H1 (cell line): ENCODE measurements at regions not wholly inside any gene's neighbourhood (a gene's known extent, or its start where the extent isn't known, plus 50 kb on each side); places are given as distances from the start of the nearest gene placed in this dataset.

Experiments
- CTCF ChIA-PET: fragments of 300-600 bp; sonication (Branson Sonifier 250); formaldehyde crosslinking; loops from one replicate; lab custom pipeline; 2021; ENCODE audit not compliant: partially characterized antibody; lab: Charles Lee
- POLR2A ChIA-PET: fragments of 300-600 bp; sonication (Branson Sonifier 250); formaldehyde crosslinking; loops from one replicate; lab custom pipeline; 2021; ENCODE audit warnings: inconsistent platforms; ENCODE audit not compliant: partially characterized antibody; lab: Charles Lee
- DNase-seq, 2 experiments: peaks; one replicate each; pipeline versions ENCODE4 v3.0.0 to v3.0.0-alpha.2; 2010 to 2022; ENCODE audit warnings: low spot score in 2 of 2, low read depth in 1 of 2, mixed read lengths in 1 of 2
- FAIRE-seq: peaks from 2 replicates; lab custom pipeline; 2011; peaks lifted over from hg19 to GRCh38; lab: Jason Lieb, UNC
- H2AFZ ChIP-seq: 2 replicates; pipeline ENCODE4 v1.8.1; 2012; ENCODE audit warnings: low read length, inconsistent platforms
- H2AK5ac ChIP-seq: 2 replicates; pipeline ENCODE4 v1.6.1; 2013; ENCODE audit warnings: low read depth, low read length
- H2BK120ac ChIP-seq: replicated peaks from 2 replicates; pipeline ENCODE3; 2013; ENCODE audit warnings: low read depth, low read length, inconsistent platforms
- H2BK12ac ChIP-seq: 2 replicates; pipeline ENCODE4 v1.6.1; 2013; ENCODE audit warnings: low read depth, low read length
- H2BK15ac ChIP-seq: 2 replicates; pipeline ENCODE4 v1.6.1; 2013; ENCODE audit warnings: low read length
- H2BK20ac ChIP-seq: 2 replicates; pipeline ENCODE4 v1.6.1; 2013; ENCODE audit warnings: low read length
- H2BK5ac ChIP-seq: 2 replicates; pipeline ENCODE4 v1.6.1; 2013; ENCODE audit warnings: low read depth, low read length
- H3K14ac ChIP-seq: 2 replicates; pipeline ENCODE4 v1.6.1; 2013; ENCODE audit warnings: inconsistent platforms; ENCODE audit not compliant: insufficient read length
- H3K18ac ChIP-seq: 2 replicates; pipeline ENCODE4 v1.6.1; 2013; ENCODE audit warnings: low read length; ENCODE audit errors: extremely low read depth
- H3K23ac ChIP-seq: 2 replicates; pipeline ENCODE4 v1.6.1; 2013; ENCODE audit warnings: inconsistent platforms; ENCODE audit not compliant: insufficient read length
- H3K23me2 ChIP-seq: 2 replicates; pipeline ENCODE4 v1.6.1; 2013; ENCODE audit warnings: low read depth, low read length
- H3K27ac ChIP-seq: 2 replicates; pipeline ENCODE4 v1.6.1; 2011; ENCODE audit warnings: low read depth, low read length, inconsistent platforms
- H3K27me3 ChIP-seq, 4 experiments: replicated peaks in 1 of 4; 1 replicate in 1 of 4; 2 replicates in 3 of 4; pipeline versions ENCODE4 v1.6.1 to v1.8.1; 2011 to 2013; ENCODE audit warnings: low read length in 3 of 4, mild to moderate bottlenecking in 3 of 4, inconsistent platforms in 2 of 4, mixed read lengths in 2 of 4, moderate library complexity in 1 of 4; ENCODE audit not compliant: control insufficient read depth in 3 of 4, insufficient read depth in 3 of 4; ENCODE audit errors: extremely low read depth in 1 of 4
- H3K36me3 ChIP-seq, 4 experiments: 2 replicates each; pipeline versions ENCODE4 v1.6.1 to v1.8.1; 2011 to 2013; ENCODE audit warnings: mild to moderate bottlenecking in 4 of 4, low read length in 3 of 4, moderate library complexity in 2 of 4, control low read depth in 1 of 4, inconsistent platforms in 1 of 4; ENCODE audit not compliant: insufficient read depth in 4 of 4, control insufficient read depth in 2 of 4
- H3K4ac ChIP-seq: replicated peaks from 2 replicates; pipeline ENCODE3; 2013; ENCODE audit warnings: low read length, low read depth, mixed read lengths, inconsistent platforms; ENCODE audit not compliant: insufficient read length
- H3K4me1 ChIP-seq, 4 experiments: replicated peaks in 1 of 4; 1 replicate in 1 of 4; 2 replicates in 3 of 4; pipeline versions ENCODE4 v1.6.1 to v1.8.1; 2011 to 2013; ENCODE audit warnings: low read length in 3 of 4, inconsistent platforms in 2 of 4, mixed read lengths in 1 of 4; ENCODE audit not compliant: insufficient read depth in 4 of 4, control insufficient read depth in 3 of 4
- H3K4me2 ChIP-seq, 2 experiments: 2 replicates each; pipeline versions ENCODE4 v1.6.1 to v1.8.1; 2011 to 2013; ENCODE audit warnings: low read depth in 2 of 2, low read length in 2 of 2, control low read depth in 1 of 2, inconsistent platforms in 1 of 2, mild to moderate bottlenecking in 1 of 2; ENCODE audit not compliant: insufficient read depth in 1 of 2
- H3K4me3 ChIP-seq, 4 experiments: fragments of 200-600, 300-600 bp in 1 of 4; sonication (generic), shearing (Covaris generic), sonication (Bioruptor Twin) in 1 of 4; 2 replicates each; pipeline versions ENCODE4 v1.5.1 to v1.8.1; 2011 to 2016; ENCODE audit warnings: low read length in 4 of 4, low read depth in 3 of 4, control low read depth in 2 of 4, inconsistent platforms in 2 of 4, mild to moderate bottlenecking in 2 of 4, mixed read lengths in 1 of 4, moderate library complexity in 1 of 4; ENCODE audit not compliant: insufficient read depth in 2 of 4; ENCODE audit errors: extremely low read depth in 1 of 4
- H3K56ac ChIP-seq: replicated peaks from 2 replicates; pipeline ENCODE3; 2013; ENCODE audit warnings: low read depth, mild to moderate bottlenecking, mixed read lengths, low read length, inconsistent platforms; ENCODE audit not compliant: insufficient read length
- H3K79me1 ChIP-seq: 2 replicates; pipeline ENCODE4 v1.6.1; 2013; ENCODE audit warnings: low read depth, low read length, control low read depth
- H3K79me2 ChIP-seq, 2 experiments: 2 replicates each; pipeline versions ENCODE4 v1.6.1 to v1.8.1; 2012 to 2013; ENCODE audit warnings: low read length in 2 of 2, mild to moderate bottlenecking in 2 of 2, inconsistent platforms in 1 of 2; ENCODE audit not compliant: insufficient read depth in 2 of 2, control insufficient read depth in 1 of 2
- H3K9ac ChIP-seq, 4 experiments: replicated peaks in 1 of 4; 1 replicate in 1 of 4; 2 replicates in 3 of 4; pipeline versions ENCODE4 v1.6.1 to v1.8.1; 2011 to 2013; ENCODE audit warnings: low read depth in 3 of 4, low read length in 3 of 4, control low read depth in 2 of 4, mild to moderate bottlenecking in 2 of 4, moderate library complexity in 2 of 4, inconsistent platforms in 1 of 4; ENCODE audit errors: extremely low read depth in 1 of 4
- H3K9me3 ChIP-seq, 2 experiments: 2 replicates each; pipeline versions ENCODE4 v1.6.1 to v1.8.1; 2012 to 2013; ENCODE audit warnings: mild to moderate bottlenecking in 2 of 2, moderate library complexity in 2 of 2, control low read depth in 1 of 2, inconsistent platforms in 1 of 2, low read depth in 1 of 2, low read length in 1 of 2, mixed read lengths in 1 of 2; ENCODE audit not compliant: insufficient read depth in 2 of 2
- H4K20me1 ChIP-seq, 2 experiments: replicated peaks in 1 of 2; 2 replicates each; pipeline versions ENCODE3 to v1.8.1; 2011 to 2013; ENCODE audit warnings: inconsistent platforms in 2 of 2, low read length in 2 of 2, mild to moderate bottlenecking in 1 of 2; ENCODE audit not compliant: insufficient read depth in 2 of 2, control insufficient read depth in 1 of 2
- H4K5ac ChIP-seq: 2 replicates; pipeline ENCODE4 v1.6.1; 2013; ENCODE audit warnings: low read length, low read depth, mixed read lengths, inconsistent platforms; ENCODE audit not compliant: insufficient read length
- H4K8ac ChIP-seq: 2 replicates; pipeline ENCODE4 v1.8.0; 2013; ENCODE audit warnings: mild to moderate bottlenecking, moderate library complexity, low read length, inconsistent platforms; ENCODE audit not compliant: insufficient read depth; ENCODE audit errors: extremely low read depth
- H4K91ac ChIP-seq: replicated peaks from 2 replicates; pipeline ENCODE3; 2013; ENCODE audit warnings: low read length, mixed read lengths, inconsistent platforms; ENCODE audit not compliant: insufficient read length
- BCL11A ChIP-seq, 2 experiments: IDR thresholded peaks; one replicate each; pipeline ENCODE4 v1.6.1; 2011; ENCODE audit warnings: low read depth in 2 of 2, low read length in 2 of 2, mild to moderate bottlenecking in 2 of 2
- CREB1 ChIP-seq: IDR thresholded peaks from 2 replicates; pipeline ENCODE4 v1.6.1; 2012; ENCODE audit warnings: inconsistent platforms
- JUND ChIP-seq: IDR thresholded peaks from 2 replicates; pipeline ENCODE4 v1.6.1; 2011; ENCODE audit warnings: mild to moderate bottlenecking, improper control_type of control experiment, low read length
- WGBS, 2 experiments: shearing (Covaris generic) in 1 of 2; methylation state at CpG; one replicate each; pipeline versions ENCODE4 v1.1.6 to v1.1.7; 2013 to 2015; ENCODE audit warnings: low lambda C conversion rate in 2 of 2, mixed read lengths in 2 of 2, inconsistent platforms in 1 of 2, low coverage in 1 of 2, missing lambda C conversion rate in 1 of 2; ENCODE audit not compliant: insufficient replicate concordance in 2 of 2, insufficient coverage in 1 of 2, insufficient read length in 1 of 2; ENCODE audit errors: extremely low coverage in 1 of 2, missing lambda C conversion rate in 1 of 2; 5-methylcytosine and 5-hydroxymethylcytosine counted together

- Histone ChIP-seq H2AFZ (no peak overlapping the region), H3K56ac (no peak overlapping the region), H3K4me2 (no peak overlapping the region), H2BK120ac (no peak overlapping the region), H2BK20ac (no peak overlapping the region), H3K27me3 (no peaks in the 10 kb centered on the region), H3K79me2 (no peaks in the 10 kb centered on the region), H3K4me3 (no peak overlapping the region), H4K20me1 (no peaks in the 10 kb centered on the region), H3K27ac (no peak overlapping the region), H3K23me2 (no peaks in the 10 kb centered on the region), H3K23ac (no peak overlapping the region), H3K4me1 (peaks cover 0 to 4% (median 0%) of the 10 kb centered on the region in 4 experiments; a peak in 1 of 7 replicates), H3K9ac (no peak overlapping the region), H2AK5ac (no peak overlapping the region), H2BK5ac (no peak overlapping the region), H3K9me3 (no peaks in the 10 kb centered on the region), H2BK12ac (no peak overlapping the region), H4K91ac (no peak overlapping the region), H3K79me1 (no peaks in the 10 kb centered on the region), H4K8ac (no peak overlapping the region), H3K4ac (no peak overlapping the region), H2BK15ac (no peak overlapping the region), H3K14ac (no peak overlapping the region), H3K36me3 (no peaks in the 10 kb centered on the region), H3K18ac (no peak overlapping the region), H4K5ac (no peak overlapping the region)
- ChIA-PET POLR2A (no interaction called here), CTCF (interaction anchor here (0.7 kb wide), 1 partner anchor 13 kb away, joined by 3 read pairs; no protein-coding TSS in a partner anchor)
- TF ChIP-seq JUND = no peak
- TF ChIP-seq CREB1 = no peak
- TF ChIP-seq BCL11A (IDR thresholded peaks at IDR 0.05; ENCODE audit: low read depth in 2 of 2, low read length in 2 of 2) = no peak
- no peak for FAIRE-seq
- whole genome bisulfite sequencing, 2 experiments = 88% methylated on average over 4 of the region's 4 CpGs; no CpG with 5 or more reads in 1 of the 2 experiments
- DNase-seq = no peak
Measured at GRCh38 chr9:108108280-108108851, 618.8 kb upstream of the KLF4 start.
